ENCODE measurements at regions not wholly inside any gene's neighbourhood (a gene's known extent, or its start where the extent isn't known, plus 50 kb on each side); places are given as distances from the start of the nearest gene placed in this dataset.

GRCh38 chr5:124873713-124874112 is 127.3 kb upstream of the ZNF608 start:
- H3K4me3 ChIP-seq (ENCODE audit: low read length in 2 of 2), result no peak overlapping the region
- H3K27me3 ChIP-seq (ENCODE audit: control insufficient read depth in 1 of 2, insufficient read depth in 2 of 2, low read length in 1 of 2), result no peaks in the 10 kb centered on the region
- ATAC-seq (ENCODE audit: low FRiP score), result no peak
- intact Hi-C loops (cut with DNase I), result no loop called here
- H3K4me1 ChIP-seq (ENCODE audit: control insufficient read depth in 1 of 2, insufficient read depth in 2 of 2, low read length in 2 of 2), result peaks cover 3 to 8% of the 10 kb centered on the region in 2 donors
- no peak for DNase-seq
- WGBS, 2 donors, result 94 to 95% methylated on average over 3 of the region's 3 CpGs
- no peaks in the 10 kb centered on the region for H3K9me3 ChIP-seq (ENCODE audit: control insufficient read depth, low read length)
- no peak overlapping the region for H3K27ac ChIP-seq (ENCODE audit: low read depth in 1 of 2, low read length in 2 of 2)
- no peaks in the 10 kb centered on the region for H3K36me3 ChIP-seq (ENCODE audit: control insufficient read depth in 1 of 2, insufficient read depth in 2 of 2, low read length in 1 of 2)

- no peak overlapping the region for H3K27ac ChIP-seq (ENCODE audit: low read depth in 1 of 2, low read length in 2 of 2)
- intact Hi-C loops (cut with DNase I), result no loop called here
- DNase-seq (no peak), ATAC-seq (ENCODE audit: low FRiP score) (no peak)
- no peaks in the 10 kb centered on the region for H3K27me3 ChIP-seq (ENCODE audit: control insufficient read depth in 1 of 2, insufficient read depth in 2 of 2, low read length in 1 of 2)
- 97 to 99% methylated on average over 1 of the region's 1 CpG for WGBS, 2 donors
- H3K36me3 ChIP-seq (ENCODE audit: control insufficient read depth in 1 of 2, insufficient read depth in 2 of 2, low read length in 1 of 2), result no peaks in the 10 kb centered on the region
- H3K9me3 ChIP-seq (ENCODE audit: control insufficient read depth, low read length), result no peaks in the 10 kb centered on the region
- H3K4me3 ChIP-seq (ENCODE audit: low read length in 2 of 2), result no peak overlapping the region
- no peaks in the 10 kb centered on the region for H3K4me1 ChIP-seq (ENCODE audit: control insufficient read depth in 1 of 2, insufficient read depth in 2 of 2, low read length in 2 of 2)
Observed at GRCh38 chr5:124876566-124876965, 130.1 kb upstream of the ZNF608 start.

GRCh38 chr5:124876983-124877382 is 130.5 kb upstream of the ZNF608 start:
- Histone ChIP-seq H3K27ac (ENCODE audit: low read depth in 1 of 2, low read length in 2 of 2) (no peak overlapping the region), H3K4me3 (ENCODE audit: low read length in 2 of 2) (no peak overlapping the region), H3K9me3 (ENCODE audit: control insufficient read depth, low read length) (no peaks in the 10 kb centered on the region), H3K4me1 (ENCODE audit: control insufficient read depth in 1 of 2, insufficient read depth in 2 of 2, low read length in 2 of 2) (no peaks in the 10 kb centered on the region), H3K36me3 (ENCODE audit: control insufficient read depth in 1 of 2, insufficient read depth in 2 of 2, low read length in 1 of 2) (no peaks in the 10 kb centered on the region), H3K27me3 (ENCODE audit: control insufficient read depth in 1 of 2, insufficient read depth in 2 of 2, low read length in 1 of 2) (no peaks in the 10 kb centered on the region)
- no peak for ATAC-seq (ENCODE audit: low FRiP score)
- WGBS, 2 donors, result 78 to 83% methylated on average over 2 of the region's 2 CpGs
- intact Hi-C loops (cut with DNase I), result no loop called here
- no peak for DNase-seq

DNA sequence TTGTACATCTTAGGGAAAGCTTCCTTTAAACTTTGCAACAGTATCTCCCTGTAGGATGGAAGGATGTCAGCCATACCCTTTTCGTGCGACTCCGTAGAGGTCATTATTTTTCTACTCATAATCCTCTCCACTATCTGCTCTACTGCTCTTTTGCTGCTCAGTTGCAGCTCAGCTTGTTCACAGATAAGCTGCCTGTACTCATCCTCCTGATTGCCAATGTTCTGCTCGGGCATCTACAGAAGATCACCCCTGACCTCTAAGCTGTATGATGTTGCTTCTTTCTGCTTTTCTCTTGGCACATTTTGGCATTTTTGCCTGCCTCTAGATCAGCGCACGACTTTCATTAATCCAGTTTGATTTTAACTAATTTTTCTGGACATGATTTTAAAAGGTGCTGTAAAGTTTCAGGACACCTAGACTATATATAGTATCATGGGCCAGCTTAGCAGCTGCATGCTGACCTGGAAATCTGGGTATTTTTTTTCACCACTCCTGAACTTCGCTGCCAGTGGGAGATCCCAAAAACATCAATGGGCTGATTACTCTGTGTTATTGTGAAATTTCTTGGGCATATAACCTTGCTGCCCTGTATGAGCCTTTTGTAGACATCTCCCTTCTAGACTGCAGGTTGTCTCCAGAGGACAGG is 131.2 kb upstream of the ZNF608 start:
- WGBS, 2 donors, result 97 to 98% methylated on average over 7 of the region's 7 CpGs
- no peaks in the 10 kb centered on the region for H3K36me3 ChIP-seq (ENCODE audit: control insufficient read depth in 1 of 2, insufficient read depth in 2 of 2, low read length in 1 of 2)
- no peaks in the 10 kb centered on the region for H3K4me1 ChIP-seq (ENCODE audit: control insufficient read depth in 1 of 2, insufficient read depth in 2 of 2, low read length in 2 of 2)
- intact Hi-C loops (cut with DNase I), result no loop called here
- no peak overlapping the region for H3K27ac ChIP-seq (ENCODE audit: low read depth in 1 of 2, low read length in 2 of 2)
- no peaks in the 10 kb centered on the region for H3K27me3 ChIP-seq (ENCODE audit: control insufficient read depth in 1 of 2, insufficient read depth in 2 of 2, low read length in 1 of 2)
- DNase-seq, result no peak
- no peak for ATAC-seq (ENCODE audit: low FRiP score)
- H3K4me3 ChIP-seq (ENCODE audit: low read length in 2 of 2), result no peak overlapping the region
- H3K9me3 ChIP-seq (ENCODE audit: control insufficient read depth, low read length), result no peaks in the 10 kb centered on the region

DNA sequence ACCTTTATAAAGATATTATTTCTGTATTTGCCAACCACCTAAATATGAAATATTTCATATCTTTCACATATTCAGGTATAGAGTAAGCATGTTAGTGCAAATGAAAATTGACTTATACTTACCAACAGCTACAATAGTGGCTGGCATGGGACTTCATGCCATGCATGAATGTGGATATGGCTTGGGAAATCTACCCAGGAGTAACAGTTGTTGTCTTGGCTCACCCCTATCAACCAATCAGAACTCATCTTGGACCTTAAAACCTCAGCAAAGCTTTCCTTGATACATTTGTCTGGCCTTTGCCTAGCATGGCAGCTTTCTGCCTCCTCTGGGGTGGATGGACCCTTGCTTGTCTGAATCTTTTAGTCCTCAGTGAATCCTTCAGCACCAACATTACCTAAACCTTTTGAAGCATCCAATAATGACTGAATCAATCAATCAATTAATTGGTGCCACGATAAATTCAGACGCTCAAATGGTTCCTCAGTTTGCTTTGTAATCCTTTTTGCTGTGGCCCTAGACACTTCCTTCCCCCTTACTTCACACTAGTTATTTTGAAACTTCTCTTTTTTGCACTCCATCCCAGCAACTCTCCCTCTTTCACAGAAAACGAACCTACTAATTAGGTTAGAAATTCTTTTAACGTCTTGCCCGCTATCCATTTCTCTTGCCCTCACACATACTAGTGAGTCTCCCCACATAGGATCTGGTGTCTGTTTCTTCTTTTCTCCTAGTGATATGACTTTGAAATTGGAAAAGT is 132.3 kb upstream of the ZNF608 start:
- intact Hi-C loops (cut with DNase I), result no loop called here
- no peak for DNase-seq
- Histone ChIP-seq H3K27me3 (ENCODE audit: control insufficient read depth in 1 of 2, insufficient read depth in 2 of 2, low read length in 1 of 2) (no peaks in the 10 kb centered on the region), H3K4me1 (ENCODE audit: control insufficient read depth in 1 of 2, insufficient read depth in 2 of 2, low read length in 2 of 2) (no peaks in the 10 kb centered on the region), H3K9me3 (ENCODE audit: control insufficient read depth, low read length) (no peaks in the 10 kb centered on the region), H3K27ac (ENCODE audit: low read depth in 1 of 2, low read length in 2 of 2) (no peak overlapping the region), H3K4me3 (ENCODE audit: low read length in 2 of 2) (no peak overlapping the region), H3K36me3 (ENCODE audit: control insufficient read depth in 1 of 2, insufficient read depth in 2 of 2, low read length in 1 of 2) (no peaks in the 10 kb centered on the region)
- no peak for ATAC-seq (ENCODE audit: low FRiP score)
- WGBS, 2 donors, result 96 to 97% methylated on average over 5 of the region's 5 CpGs

DNA sequence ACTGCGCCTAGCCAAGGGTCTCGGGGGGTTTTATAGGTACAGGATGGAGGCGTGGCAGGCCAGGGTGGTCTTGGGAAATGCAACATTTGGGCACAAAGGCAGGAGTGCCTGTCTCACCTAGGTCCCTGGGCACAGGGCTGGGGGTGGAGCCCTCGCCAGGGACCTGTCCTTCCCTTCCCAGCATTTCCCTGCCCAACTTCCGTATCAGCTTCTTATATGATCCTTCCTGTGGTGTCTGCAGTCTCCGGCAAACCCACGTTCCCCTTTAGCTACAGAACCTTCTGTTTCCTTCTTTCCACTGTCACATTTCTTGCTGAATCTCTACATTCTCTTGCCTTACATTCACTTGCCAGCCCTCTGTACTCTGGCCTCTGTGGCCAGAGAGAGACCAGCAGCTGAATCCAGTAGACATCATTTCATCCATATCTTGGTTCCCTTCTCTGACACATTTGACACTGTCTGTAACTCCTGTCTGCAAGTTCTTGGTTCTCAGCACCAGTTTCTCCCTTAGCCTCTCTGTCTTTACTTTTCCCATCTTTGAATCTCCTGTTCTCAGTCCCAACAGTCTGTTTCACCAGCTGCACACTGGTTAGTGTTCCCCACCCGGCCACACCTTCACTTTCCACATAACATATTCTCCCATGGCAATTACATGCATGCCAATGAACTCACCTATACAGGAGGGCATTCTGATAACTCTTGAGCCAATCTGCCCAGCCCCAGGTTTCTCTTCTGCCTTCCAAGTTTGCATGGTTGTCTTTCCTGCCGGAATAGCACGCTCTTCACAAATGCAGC is 134.7 kb upstream of the ZNF608 start:
- intact Hi-C loops (cut with DNase I), result no loop called here
- no peak for ATAC-seq (ENCODE audit: low FRiP score)
- no peak overlapping the region for H3K27ac ChIP-seq (ENCODE audit: low read depth in 1 of 2, low read length in 2 of 2)
- no peaks in the 10 kb centered on the region for H3K27me3 ChIP-seq (ENCODE audit: control insufficient read depth in 1 of 2, insufficient read depth in 2 of 2, low read length in 1 of 2)
- no peaks in the 10 kb centered on the region for H3K36me3 ChIP-seq (ENCODE audit: control insufficient read depth in 1 of 2, insufficient read depth in 2 of 2, low read length in 1 of 2)
- no peaks in the 10 kb centered on the region for H3K4me1 ChIP-seq (ENCODE audit: control insufficient read depth in 1 of 2, insufficient read depth in 2 of 2, low read length in 2 of 2)
- peak in 1 of 2 donors; percentile 58 for DNase-seq
- no peak overlapping the region for H3K4me3 ChIP-seq (ENCODE audit: low read length in 2 of 2)
- WGBS, 2 donors, result 92 to 95% methylated on average over 10 of the region's 10 CpGs
- H3K9me3 ChIP-seq (ENCODE audit: control insufficient read depth, low read length), result no peaks in the 10 kb centered on the region

GRCh38 chr5:124883681-124884080 is 137.2 kb upstream of the ZNF608 start:
- ATAC-seq (ENCODE audit: low FRiP score) (no peak), DNase-seq (no peak)
- H3K4me1 ChIP-seq (ENCODE audit: control insufficient read depth in 1 of 2, insufficient read depth in 2 of 2, low read length in 2 of 2), result no peaks in the 10 kb centered on the region
- intact Hi-C loops (cut with DNase I), result no loop called here
- H3K27ac ChIP-seq (ENCODE audit: low read depth in 1 of 2, low read length in 2 of 2), result no peak overlapping the region
- H3K27me3 ChIP-seq (ENCODE audit: control insufficient read depth in 1 of 2, insufficient read depth in 2 of 2, low read length in 1 of 2), result no peaks in the 10 kb centered on the region
- WGBS, 2 donors, result 87 to 91% methylated on average over 3 of the region's 3 CpGs
- H3K4me3 ChIP-seq (ENCODE audit: low read length in 2 of 2), result no peak overlapping the region
- no peaks in the 10 kb centered on the region for H3K9me3 ChIP-seq (ENCODE audit: control insufficient read depth, low read length)
- no peaks in the 10 kb centered on the region for H3K36me3 ChIP-seq (ENCODE audit: control insufficient read depth in 1 of 2, insufficient read depth in 2 of 2, low read length in 1 of 2)

GRCh38 chr5:124884114-124884513 is 137.7 kb upstream of the ZNF608 start:
- 92 to 95% methylated on average over 6 of the region's 6 CpGs for WGBS, 2 donors
- ATAC-seq (ENCODE audit: low FRiP score), result no peak
- Histone ChIP-seq H3K36me3 (ENCODE audit: control insufficient read depth in 1 of 2, insufficient read depth in 2 of 2, low read length in 1 of 2) (no peaks in the 10 kb centered on the region), H3K27me3 (ENCODE audit: control insufficient read depth in 1 of 2, insufficient read depth in 2 of 2, low read length in 1 of 2) (no peaks in the 10 kb centered on the region), H3K4me3 (ENCODE audit: low read length in 2 of 2) (no peak overlapping the region), H3K27ac (ENCODE audit: low read depth in 1 of 2, low read length in 2 of 2) (no peak overlapping the region), H3K9me3 (ENCODE audit: control insufficient read depth, low read length) (no peaks in the 10 kb centered on the region), H3K4me1 (ENCODE audit: control insufficient read depth in 1 of 2, insufficient read depth in 2 of 2, low read length in 2 of 2) (no peaks in the 10 kb centered on the region)
- DNase-seq, result no peak
- intact Hi-C loops (cut with DNase I), result no loop called here
